GM23338 (cell line): ENCODE measurements at regions not wholly inside any gene's neighbourhood (a gene's known extent, or its start where the extent isn't known, plus 50 kb on each side); places are given as distances from the start of the nearest gene placed in this dataset.
A peak's percentile ranks its signal among the peaks of the same experiment; 100 is the strongest.
"Not testable (repeated sequence)": the region's sequence is repeated elsewhere in the genome, so short reads cannot be mapped to it uniquely, and the experiment has no call there.

Experiments used
- ATAC-seq: fragments of 200-7000 bp; cut with Tn5 transposase; 3 replicates; pipeline ENCODE4 v1.9.1; 2020
- DNase-seq: peaks from one replicate; pipeline ENCODE4 v3.0.0-alpha.2; 2015; ENCODE audit warnings: low spot score
- H2AFZ ChIP-seq: fragments of 200-600 bp; sonication (generic); 2 replicates; pipeline ENCODE4 v1.8.0; 2016; ENCODE audit warnings: antibody characterized with exemption, mild to moderate bottlenecking, moderate library complexity
- H3F3A ChIP-seq: fragments of 200-600 bp; sonication (generic); replicated peaks from 2 replicates; pipeline ENCODE4 v1.8.0; 2017; ENCODE audit warnings: antibody characterized with exemption, mixed run types, low read depth
- H3K27ac ChIP-seq: fragments of 200-600 bp; sonication (generic); 2 replicates; pipeline ENCODE4 v1.6.1; 2016; ENCODE audit warnings: low read depth
- H3K27me3 ChIP-seq: fragments of 200-600 bp; sonication (generic); 2 replicates; pipeline ENCODE4 v1.8.0; 2016; ENCODE audit warnings: mild to moderate bottlenecking, mixed run types, moderate library complexity; ENCODE audit not compliant: insufficient read depth
- H3K36me3 ChIP-seq: fragments of 200-600 bp; sonication (generic); 2 replicates; pipeline ENCODE4 v1.8.0; 2016; ENCODE audit warnings: mild to moderate bottlenecking; ENCODE audit not compliant: insufficient read depth
- H3K4me1 ChIP-seq: fragments of 200-600 bp; sonication (generic); 2 replicates; pipeline ENCODE4 v1.8.0; 2016; ENCODE audit warnings: mild to moderate bottlenecking, moderate library complexity; ENCODE audit not compliant: insufficient read depth
- H3K4me2 ChIP-seq: fragments of 200-600 bp; sonication (generic); 2 replicates; pipeline ENCODE4 v1.7.1; 2017; ENCODE audit warnings: mixed run types
- H3K4me3 ChIP-seq: fragments of 200-600 bp; sonication (generic); 2 replicates; pipeline ENCODE4 v1.6.1; 2016; ENCODE audit warnings: mixed run types
- H3K79me2 ChIP-seq: fragments of 200-600 bp; sonication (generic); replicated peaks from 2 replicates; pipeline ENCODE4 v1.8.0; 2017; ENCODE audit warnings: mild to moderate bottlenecking; ENCODE audit not compliant: insufficient read depth
- H3K9me2 ChIP-seq: fragments of 200-600 bp; sonication (generic); 2 replicates; pipeline ENCODE4 v1.8.0; 2017; ENCODE audit not compliant: insufficient read depth
- H4K20me1 ChIP-seq: fragments of 200-600 bp; sonication (generic); replicated peaks from 2 replicates; pipeline ENCODE4 v1.8.0; 2017; ENCODE audit warnings: mild to moderate bottlenecking; ENCODE audit not compliant: insufficient read depth
- H3K27ac Mint-ChIP-seq: 2 replicates; pipeline ENCODE4 v1.8.0; 2020; ENCODE audit warnings: inconsistent platforms, mild to moderate bottlenecking, moderate library complexity, mixed read lengths
- H3K27me3 Mint-ChIP-seq: 3 replicates; pipeline ENCODE4 v1.8.0; 2022; ENCODE audit warnings: low read depth, mild to moderate bottlenecking, moderate library complexity, mixed read lengths, inconsistent platforms; ENCODE audit not compliant: insufficient read depth, poor library complexity
- H3K36me3 Mint-ChIP-seq: 3 replicates; pipeline ENCODE4 v1.8.0; 2021; ENCODE audit warnings: low read depth, mild to moderate bottlenecking, inconsistent platforms, moderate library complexity, mixed read lengths
- H3K4me1 Mint-ChIP-seq: 3 replicates; pipeline ENCODE4 v1.8.0; 2020; ENCODE audit warnings: mild to moderate bottlenecking, inconsistent platforms, mixed read lengths
- H3K4me3 Mint-ChIP-seq: 3 replicates; pipeline ENCODE4 v1.8.0; 2021; ENCODE audit warnings: moderate library complexity, mild to moderate bottlenecking, inconsistent platforms, mixed read lengths
- H3K9me3 Mint-ChIP-seq: 3 replicates; pipeline ENCODE4 v1.8.0; 2020; ENCODE audit warnings: moderate library complexity, mild to moderate bottlenecking, inconsistent platforms, mixed read lengths
- EZH2phosphoT487 ChIP-seq: fragments of 200-600 bp; sonication (generic); IDR thresholded peaks from one replicate; pipeline ENCODE4 v1.8.1; 2018; ENCODE audit warnings: antibody characterized with exemption; ENCODE audit not compliant: unreplicated experiment
- TF ChIP-seq, protein P1 (sequence below), 2 experiments: fragments of 200-600 bp in 1 of 2; sonication (generic) in 1 of 2; conservative IDR thresholded peaks; 2 replicates each; pipeline versions ENCODE4 v1.5.1 to v1.6.1; 2016 to 2017; ENCODE audit warnings: antibody characterized with exemption in 2 of 2, low read depth in 2 of 2, mild to moderate bottlenecking in 2 of 2, moderate library complexity in 1 of 2

DNA sequence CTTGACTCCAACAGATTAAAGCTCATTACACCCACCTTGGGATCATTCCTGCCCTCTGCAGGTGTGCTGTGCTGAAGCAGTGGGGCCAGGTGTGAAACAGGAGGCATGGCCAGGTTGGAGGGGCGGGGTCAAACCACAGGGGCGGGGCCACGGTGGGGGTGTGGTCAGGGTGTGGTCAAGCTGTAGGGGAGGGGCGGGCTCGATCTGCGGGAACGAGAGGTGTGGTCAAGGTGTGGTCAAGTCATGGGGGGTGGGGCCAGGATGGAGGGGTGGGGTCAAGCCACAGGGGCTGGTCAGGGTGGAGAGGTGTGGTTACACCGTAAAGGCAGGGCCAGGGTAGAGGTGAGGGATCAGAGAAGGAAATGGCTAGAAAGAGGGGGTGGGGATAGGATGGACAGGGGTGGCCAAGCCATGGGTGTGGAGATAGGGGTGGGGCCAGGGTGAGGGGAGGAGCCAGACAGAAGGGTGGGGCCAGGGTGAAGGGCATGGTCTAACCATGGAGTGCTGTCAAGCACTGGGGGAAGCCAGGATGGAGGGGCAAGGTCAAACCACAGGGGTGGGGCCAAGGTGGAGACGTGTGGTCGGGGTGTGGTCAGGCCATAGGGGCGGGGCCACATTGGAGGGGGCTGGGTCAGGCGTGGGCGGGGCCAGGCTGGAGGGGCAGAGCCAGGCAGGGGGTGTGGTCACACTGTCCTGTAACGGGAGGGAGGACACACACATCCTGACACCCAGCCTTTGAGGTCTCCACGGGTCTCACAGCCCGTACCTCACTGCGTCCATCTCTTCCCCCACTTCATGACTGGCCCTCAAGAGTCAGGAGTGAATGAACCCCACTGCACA lies 270.7 kb downstream of the ADGRD1 start:
- H3K36me3 ChIP-seq, H3K4me3 ChIP-seq, H3K27ac Mint-ChIP-seq, H3K79me2 ChIP-seq, H3K9me3 Mint-ChIP-seq, H3K4me2 ChIP-seq, H4K20me1 ChIP-seq, H2AFZ ChIP-seq, H3F3A ChIP-seq, H3K4me3 Mint-ChIP-seq, H3K27me3 ChIP-seq, H3K4me1 ChIP-seq, H3K36me3 Mint-ChIP-seq, H3K27ac ChIP-seq, H3K9me2 ChIP-seq: not testable (repeated sequence)
- TF ChIP-seq, protein P1, sequence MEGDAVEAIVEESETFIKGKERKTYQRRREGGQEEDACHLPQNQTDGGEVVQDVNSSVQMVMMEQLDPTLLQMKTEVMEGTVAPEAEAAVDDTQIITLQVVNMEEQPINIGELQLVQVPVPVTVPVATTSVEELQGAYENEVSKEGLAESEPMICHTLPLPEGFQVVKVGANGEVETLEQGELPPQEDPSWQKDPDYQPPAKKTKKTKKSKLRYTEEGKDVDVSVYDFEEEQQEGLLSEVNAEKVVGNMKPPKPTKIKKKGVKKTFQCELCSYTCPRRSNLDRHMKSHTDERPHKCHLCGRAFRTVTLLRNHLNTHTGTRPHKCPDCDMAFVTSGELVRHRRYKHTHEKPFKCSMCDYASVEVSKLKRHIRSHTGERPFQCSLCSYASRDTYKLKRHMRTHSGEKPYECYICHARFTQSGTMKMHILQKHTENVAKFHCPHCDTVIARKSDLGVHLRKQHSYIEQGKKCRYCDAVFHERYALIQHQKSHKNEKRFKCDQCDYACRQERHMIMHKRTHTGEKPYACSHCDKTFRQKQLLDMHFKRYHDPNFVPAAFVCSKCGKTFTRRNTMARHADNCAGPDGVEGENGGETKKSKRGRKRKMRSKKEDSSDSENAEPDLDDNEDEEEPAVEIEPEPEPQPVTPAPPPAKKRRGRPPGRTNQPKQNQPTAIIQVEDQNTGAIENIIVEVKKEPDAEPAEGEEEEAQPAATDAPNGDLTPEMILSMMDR (conservative IDR thresholded peaks at IDR 0.05; ENCODE audit: low read depth in 2 of 2), result peak in 1 of 2 experiments; percentile 61; a peak in 2 of 4 replicates
- peaks cover 21% of the 10 kb centered on the region for H3K4me1 Mint-ChIP-seq
- DNase-seq (peak; percentile 83), ATAC-seq (peak; percentile 72)
- peaks cover 14% of the 10 kb centered on the region for H3K27me3 Mint-ChIP-seq

DNA sequence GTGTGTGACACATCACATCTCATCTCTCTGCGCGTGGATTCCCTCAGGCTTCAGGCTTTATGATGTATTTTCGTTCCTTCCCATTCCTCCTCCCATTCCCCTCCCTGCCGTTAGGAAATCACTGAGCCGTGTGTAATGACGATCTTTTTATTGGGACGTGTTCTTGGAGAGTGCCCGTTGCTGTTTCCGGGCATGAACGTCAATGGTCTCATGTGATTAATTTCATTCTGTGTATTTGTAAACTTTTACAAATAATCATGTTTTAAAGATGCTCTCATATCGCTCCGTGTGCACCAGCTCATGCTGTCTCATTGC lies 271.3 kb downstream of the ADGRD1 start:
- not testable (repeated sequence) for DNase-seq, H2AFZ ChIP-seq, H3K79me2 ChIP-seq, H3F3A ChIP-seq, H3K9me3 Mint-ChIP-seq, ATAC-seq, H3K36me3 ChIP-seq, H3K27me3 ChIP-seq, H3K36me3 Mint-ChIP-seq, H3K4me3 Mint-ChIP-seq, H3K27ac Mint-ChIP-seq, H3K4me2 ChIP-seq, H3K27ac ChIP-seq, H3K9me2 ChIP-seq, H3K4me3 ChIP-seq, H4K20me1 ChIP-seq
- peaks cover 27% of the 10 kb centered on the region for H3K4me1 Mint-ChIP-seq
- H3K4me1 ChIP-seq, result peaks cover 11% of the 10 kb centered on the region
- peaks cover 14% of the 10 kb centered on the region for H3K27me3 Mint-ChIP-seq

DNA sequence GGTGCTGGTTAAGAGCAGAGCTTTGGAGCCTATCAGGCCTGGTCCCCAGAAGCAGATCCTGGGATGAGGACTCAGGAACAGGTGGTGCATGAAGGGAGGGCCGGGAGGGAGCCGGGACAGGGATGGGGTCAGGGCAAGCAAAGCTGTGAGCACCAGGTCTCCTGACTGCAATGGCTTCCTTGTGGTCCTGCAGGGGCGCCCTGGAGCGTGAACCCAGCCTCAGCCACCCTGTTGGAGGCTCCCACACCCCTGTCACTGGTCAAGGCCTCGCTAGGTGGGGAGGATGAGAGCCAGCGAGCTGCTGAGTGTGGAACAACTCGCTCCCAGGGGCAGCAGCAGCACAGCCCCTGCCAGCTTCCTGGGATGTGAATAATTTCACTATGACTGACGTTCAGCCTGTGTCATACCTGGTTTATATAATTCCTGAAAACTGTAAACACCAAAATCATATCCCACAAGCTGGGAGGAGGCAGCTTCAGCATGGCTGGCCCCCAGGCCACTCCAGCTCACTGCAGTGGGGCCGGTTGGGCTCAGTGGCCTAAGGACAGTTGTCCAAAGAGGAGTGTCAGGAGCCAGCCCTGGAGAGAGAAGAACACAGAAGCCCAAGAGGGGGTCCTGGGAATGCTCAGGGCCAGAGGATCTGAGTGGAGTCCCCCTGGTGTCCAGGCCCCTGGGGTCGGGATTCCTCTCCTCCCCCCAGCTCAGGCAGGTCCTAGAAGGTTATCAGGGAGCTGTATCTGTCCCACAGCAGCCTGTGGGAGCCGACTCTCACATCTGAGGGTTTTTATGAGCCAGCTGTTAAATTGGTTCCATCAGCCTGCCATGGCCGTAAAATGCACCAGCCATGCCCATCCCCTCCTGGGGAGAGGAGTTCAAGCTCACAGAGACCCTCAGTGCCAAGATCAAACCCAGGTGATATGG lies 272.9 kb downstream of the ADGRD1 start:
- no peak overlapping the region for H3K4me3 Mint-ChIP-seq
- ATAC-seq, result no peak; the same call in 2 of the 3 replicates

DNA sequence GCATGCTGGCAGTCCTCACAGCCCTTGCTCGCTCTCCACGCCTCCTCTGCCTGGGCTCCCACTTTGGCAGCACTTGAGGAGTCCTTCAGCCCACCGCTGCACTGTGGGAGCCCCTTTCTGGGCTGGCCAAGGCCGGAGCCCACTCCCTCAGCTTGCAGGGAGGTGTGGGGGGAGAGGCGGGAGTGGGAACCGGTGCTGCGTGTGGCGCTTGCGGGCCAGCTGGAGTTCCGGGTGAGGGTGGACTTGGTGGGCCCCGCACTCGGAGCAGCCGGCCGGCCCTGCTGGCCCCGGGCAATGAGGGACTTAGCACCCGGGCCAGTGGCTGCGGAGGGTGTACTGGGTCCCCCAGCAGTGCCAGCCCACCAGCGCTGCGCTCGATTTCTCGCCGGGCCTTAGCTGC lies 273.9 kb downstream of the ADGRD1 start:
- H3K9me2 ChIP-seq, ATAC-seq, H3K36me3 ChIP-seq, DNase-seq, H3K9me3 Mint-ChIP-seq, H3K27ac Mint-ChIP-seq, H2AFZ ChIP-seq, H3K4me3 Mint-ChIP-seq, H3K4me2 ChIP-seq, H4K20me1 ChIP-seq, H3F3A ChIP-seq, H3K36me3 Mint-ChIP-seq, H3K27me3 ChIP-seq, H3K27ac ChIP-seq, H3K4me3 ChIP-seq, H3K79me2 ChIP-seq: not testable (repeated sequence)
- peaks cover 37% of the 10 kb centered on the region for H3K4me1 Mint-ChIP-seq
- peaks cover 19% of the 10 kb centered on the region for H3K27me3 Mint-ChIP-seq
- H3K4me1 ChIP-seq, result peaks cover 18% of the 10 kb centered on the region

More for the DNA sequence above, 272.9 kb downstream of the ADGRD1 start:
- Mint-ChIP-seq H3K4me1 (peaks cover 38% of the 10 kb centered on the region), H3K27me3 (peaks cover 18% of the 10 kb centered on the region), H3K36me3 (no peaks in the 10 kb centered on the region), H3K9me3 (no peaks in the 10 kb centered on the region; the same call in 2 of the 3 replicates), H3K27ac (no peak overlapping the region)
- no peaks in the 10 kb centered on the region for H3F3A ChIP-seq
- no peak for TF ChIP-seq EZH2phosphoT487
- TF ChIP-seq, protein P1 (conservative IDR thresholded peaks at IDR 0.05; ENCODE audit: low read depth in 2 of 2), result peak in 1 of 2 experiments; percentile 28; a peak in 1 of 4 replicates
- no peaks in the 10 kb centered on the region for H3K27me3 ChIP-seq
- H3K4me1 ChIP-seq, result peaks cover 18% of the 10 kb centered on the region
- H4K20me1 ChIP-seq, result no peaks in the 10 kb centered on the region
- H3K79me2 ChIP-seq, result no peaks in the 10 kb centered on the region
- no peaks in the 10 kb centered on the region for H3K36me3 ChIP-seq
- H2AFZ ChIP-seq, result no peak overlapping the region
- no peak overlapping the region for H3K4me3 ChIP-seq
- H3K27ac ChIP-seq, result no peak overlapping the region
- H3K9me2 ChIP-seq, result no peaks in the 10 kb centered on the region
- H3K4me2 ChIP-seq, result no peak overlapping the region
- peak; percentile 39 for DNase-seq

DNA sequence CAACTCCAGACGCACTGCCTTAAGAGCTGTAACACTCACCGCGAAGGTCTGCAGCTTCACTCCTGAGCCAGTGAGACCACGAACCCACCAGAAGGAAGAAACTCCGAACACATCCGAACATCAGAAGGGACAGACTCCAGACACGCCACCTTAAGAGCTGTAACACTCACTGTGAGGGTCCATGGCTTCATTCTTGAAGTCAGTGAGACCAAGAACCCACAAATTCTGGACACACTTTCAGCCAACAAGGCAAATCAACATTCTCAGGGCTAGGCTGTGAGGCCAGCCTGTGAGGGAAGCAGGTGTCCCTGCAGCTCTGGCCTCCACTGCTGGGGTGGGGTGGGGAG lies 275.3 kb downstream of the ADGRD1 start:
- H3K27ac Mint-ChIP-seq, result peak overlapping the region; percentile 83
- not testable (repeated sequence) for DNase-seq, H3K36me3 Mint-ChIP-seq, H3K9me2 ChIP-seq, H4K20me1 ChIP-seq, H2AFZ ChIP-seq, H3K27ac ChIP-seq, H3K36me3 ChIP-seq, H3K79me2 ChIP-seq, H3K27me3 ChIP-seq, H3F3A ChIP-seq, ATAC-seq, H3K4me3 ChIP-seq
- Histone ChIP-seq H3K4me1 (peaks cover 13% of the 10 kb centered on the region; the same call in 1 of the 2 replicates), H3K4me2 (peak overlapping the region; percentile 28; the same call in 1 of the 2 replicates)
- H3K27me3 Mint-ChIP-seq, result peaks cover 16% of the 10 kb centered on the region
- H3K4me1 Mint-ChIP-seq, result peaks cover 31% of the 10 kb centered on the region
- H3K4me3 Mint-ChIP-seq, result peak overlapping the region; percentile 42; the same call in 1 of the 3 replicates
- H3K9me3 Mint-ChIP-seq, result peaks cover 11% of the 10 kb centered on the region
